ENCODE measurements at regions not wholly inside any gene's neighbourhood (a gene's known extent, or its start where the extent isn't known, plus 50 kb on each side); places are given as distances from the start of the nearest gene placed in this dataset.

GRCh38 chr13:91238036-91238435, 109.5 kb upstream of the MIR17HG start:
- Histone ChIP-seq H3K36me3 (ENCODE audit: low read depth) (no peaks in the 10 kb centered on the region), H3K4me1 (replicated peaks; ENCODE audit: insufficient read depth) (no peaks in the 10 kb centered on the region), H3K79me2 (ENCODE audit: low read depth) (no peaks in the 10 kb centered on the region), H3K27me3 (ENCODE audit: insufficient read depth, low read depth) (no peaks in the 10 kb centered on the region), H3K9me3 (ENCODE audit: insufficient read depth, low read depth) (no peaks in the 10 kb centered on the region), H3F3A (ENCODE audit: insufficient read depth, low read depth) (no peaks in the 10 kb centered on the region), H2AFZ (no peak overlapping the region), H4K20me1 (ENCODE audit: insufficient read depth) (no peaks in the 10 kb centered on the region), H3K4me3 (no peak overlapping the region), H3K4me2 (no peak overlapping the region), H3K27ac (no peak overlapping the region), H3K9me2 (ENCODE audit: insufficient read depth) (no peaks in the 10 kb centered on the region)
- intact Hi-C loops (cut with micrococcal nuclease; ENCODE audit: unreplicated experiment) = no loop called here
- DNase-seq = no peak
- ChIA-PET CTCF (no interaction called here), POLR2A (ENCODE audit: unreplicated experiment) (no interaction called here)
- no peak for TF ChIP-seq EZH2 (IDR thresholded peaks at IDR 0.05; ENCODE audit: low read depth)
- TF ChIP-seq, protein P1, sequence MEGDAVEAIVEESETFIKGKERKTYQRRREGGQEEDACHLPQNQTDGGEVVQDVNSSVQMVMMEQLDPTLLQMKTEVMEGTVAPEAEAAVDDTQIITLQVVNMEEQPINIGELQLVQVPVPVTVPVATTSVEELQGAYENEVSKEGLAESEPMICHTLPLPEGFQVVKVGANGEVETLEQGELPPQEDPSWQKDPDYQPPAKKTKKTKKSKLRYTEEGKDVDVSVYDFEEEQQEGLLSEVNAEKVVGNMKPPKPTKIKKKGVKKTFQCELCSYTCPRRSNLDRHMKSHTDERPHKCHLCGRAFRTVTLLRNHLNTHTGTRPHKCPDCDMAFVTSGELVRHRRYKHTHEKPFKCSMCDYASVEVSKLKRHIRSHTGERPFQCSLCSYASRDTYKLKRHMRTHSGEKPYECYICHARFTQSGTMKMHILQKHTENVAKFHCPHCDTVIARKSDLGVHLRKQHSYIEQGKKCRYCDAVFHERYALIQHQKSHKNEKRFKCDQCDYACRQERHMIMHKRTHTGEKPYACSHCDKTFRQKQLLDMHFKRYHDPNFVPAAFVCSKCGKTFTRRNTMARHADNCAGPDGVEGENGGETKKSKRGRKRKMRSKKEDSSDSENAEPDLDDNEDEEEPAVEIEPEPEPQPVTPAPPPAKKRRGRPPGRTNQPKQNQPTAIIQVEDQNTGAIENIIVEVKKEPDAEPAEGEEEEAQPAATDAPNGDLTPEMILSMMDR (conservative IDR thresholded peaks at IDR 0.05) = no peak
- BruUV-seq (replicated peaks) = no TSS peak

DNA sequence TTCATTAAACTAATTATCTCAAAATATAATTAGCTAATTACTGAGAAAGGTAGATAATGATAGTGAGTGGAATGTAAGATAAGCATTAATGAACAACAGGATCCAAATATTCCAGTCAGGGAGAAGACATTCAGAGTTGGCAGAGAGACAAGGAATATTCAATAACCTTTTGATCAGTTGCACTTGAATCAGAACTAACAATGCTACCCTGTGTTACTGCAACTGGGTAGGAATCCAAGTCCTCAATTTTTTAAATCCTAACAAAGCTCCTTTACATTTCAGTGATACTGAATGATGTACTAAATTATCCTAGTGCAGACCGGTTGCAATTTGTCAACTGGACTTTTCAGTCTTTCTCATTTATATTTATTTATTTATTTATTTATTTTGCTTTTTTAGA, 107.1 kb upstream of the MIR17HG start:
- CTCF ChIA-PET = no interaction called here
- Histone ChIP-seq H3K9me3 (ENCODE audit: insufficient read depth, low read depth) (no peaks in the 10 kb centered on the region), H3K4me3 (no peak overlapping the region), H2AFZ (no peak overlapping the region), H3K4me2 (no peak overlapping the region), H3K9me2 (ENCODE audit: insufficient read depth) (no peaks in the 10 kb centered on the region), H3K27me3 (ENCODE audit: insufficient read depth, low read depth) (no peaks in the 10 kb centered on the region), H3F3A (ENCODE audit: insufficient read depth, low read depth) (no peaks in the 10 kb centered on the region), H3K4me1 (replicated peaks; ENCODE audit: insufficient read depth) (no peaks in the 10 kb centered on the region), H3K36me3 (ENCODE audit: low read depth) (no peaks in the 10 kb centered on the region), H4K20me1 (ENCODE audit: insufficient read depth) (no peaks in the 10 kb centered on the region), H3K27ac (no peak overlapping the region), H3K79me2 (ENCODE audit: low read depth) (no peaks in the 10 kb centered on the region)
- BruUV-seq (replicated peaks) = no TSS peak
- POLR2A ChIA-PET (ENCODE audit: unreplicated experiment) = no interaction called here
- no peak for TF ChIP-seq EZH2 (IDR thresholded peaks at IDR 0.05; ENCODE audit: low read depth)
- TF ChIP-seq, protein P1 (conservative IDR thresholded peaks at IDR 0.05) = no peak
- intact Hi-C loops (cut with micrococcal nuclease; ENCODE audit: unreplicated experiment) = no loop called here
- no peak for DNase-seq

- no peaks in the 10 kb centered on the region for H3K9me2 ChIP-seq (ENCODE audit: insufficient read depth)
- BruUV-seq (replicated peaks) = no TSS peak
- intact Hi-C loops (cut with micrococcal nuclease; ENCODE audit: unreplicated experiment) = no loop called here
- H3K36me3 ChIP-seq (ENCODE audit: low read depth) = no peaks in the 10 kb centered on the region
- H3K79me2 ChIP-seq (ENCODE audit: low read depth) = no peaks in the 10 kb centered on the region
- H3K4me1 ChIP-seq (replicated peaks; ENCODE audit: insufficient read depth) = no peaks in the 10 kb centered on the region
- H3K9me3 ChIP-seq (ENCODE audit: insufficient read depth, low read depth) = no peaks in the 10 kb centered on the region
- no peak for TF ChIP-seq EZH2 (IDR thresholded peaks at IDR 0.05; ENCODE audit: low read depth)
- TF ChIP-seq, protein P1 (conservative IDR thresholded peaks at IDR 0.05) = no peak
- H3K27ac ChIP-seq = no peak overlapping the region
- H4K20me1 ChIP-seq (ENCODE audit: insufficient read depth) = no peaks in the 10 kb centered on the region
- H3K4me3 ChIP-seq = no peak overlapping the region
- H3F3A ChIP-seq (ENCODE audit: insufficient read depth, low read depth) = no peaks in the 10 kb centered on the region
- POLR2A ChIA-PET (ENCODE audit: unreplicated experiment) = no interaction called here
- no peak overlapping the region for H3K4me2 ChIP-seq
- H2AFZ ChIP-seq = no peak overlapping the region
- DNase-seq = no peak
- CTCF ChIA-PET = no interaction called here
- no peaks in the 10 kb centered on the region for H3K27me3 ChIP-seq (ENCODE audit: insufficient read depth, low read depth)
These were observed 106.1 kb upstream of the MIR17HG start for GRCh38 chr13:91241221-91241933.
